Choroid plexus epithelial cell (primary cell): ENCODE measurements at regions not wholly inside any gene's neighbourhood (a gene's known extent, or its start where the extent isn't known, plus 50 kb on each side); places are given as distances from the start of the nearest gene placed in this dataset.

Source experiments
- DNase-seq: peaks from one replicate; pipeline ENCODE4 v3.0.0-alpha.2; 2010; ENCODE audit warnings: low read depth
- H3K4me3 ChIP-seq: 2 replicates; pipeline ENCODE4 v1.5.1; 2011; ENCODE audit warnings: low read depth, mild to moderate bottlenecking, control low read depth, low read length, moderate library complexity
- CTCF ChIP-seq: conservative IDR thresholded peaks from 2 replicates; pipeline ENCODE4 v1.5.1; 2011; ENCODE audit warnings: low read depth, mild to moderate bottlenecking, control low read depth, inconsistent platforms, low read length, moderate library complexity

GRCh38 chr12:125263385-125263784, 198.2 kb downstream of the AACS start:
- no peak for DNase-seq
- no peak overlapping the region for H3K4me3 ChIP-seq
- no peak for TF ChIP-seq CTCF

GRCh38 chr12:125267114-125267513, 201.9 kb downstream of the AACS start:
- H3K4me3 ChIP-seq = no peak overlapping the region
- TF ChIP-seq CTCF = no peak
- DNase-seq = no peak

DNA sequence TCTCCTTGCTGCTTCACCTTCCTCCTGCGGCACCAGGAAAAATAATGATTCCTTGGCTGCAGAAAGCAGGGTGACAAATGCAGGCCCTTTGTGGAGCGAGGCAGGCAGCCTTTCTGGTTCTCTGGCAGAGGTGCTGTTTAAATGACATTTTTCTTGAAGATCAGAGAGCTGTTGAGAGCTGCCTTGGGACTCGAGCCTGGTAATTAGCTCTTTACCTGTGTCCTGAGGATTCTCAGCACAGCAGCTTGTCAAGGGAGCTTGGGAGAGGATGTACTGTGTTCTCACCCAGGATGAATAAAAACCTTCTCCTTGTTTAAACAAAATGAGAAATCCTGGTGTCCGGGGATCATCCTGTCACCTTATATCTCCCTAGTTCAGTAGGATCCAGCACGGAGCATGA, 204.0 kb downstream of the AACS start:
- no peak overlapping the region for H3K4me3 ChIP-seq
- DNase-seq = no peak
- TF ChIP-seq CTCF = no peak

GRCh38 chr12:125271892-125272291, 206.7 kb downstream of the AACS start:
- TF ChIP-seq CTCF = no peak

GRCh38 chr12:125272383-125272933, 207.2 kb downstream of the AACS start:
- no peak overlapping the region for H3K4me3 ChIP-seq
- no peak for TF ChIP-seq CTCF

More at GRCh38 chr12:125271892-125272291, 206.7 kb downstream of the AACS start:
- H3K4me3 ChIP-seq = no peak overlapping the region
- no peak for DNase-seq

GRCh38 chr12:125276567-125276966, 211.3 kb downstream of the AACS start:
- no peak for DNase-seq
- no peak overlapping the region for H3K4me3 ChIP-seq
- no peak for TF ChIP-seq CTCF

More at GRCh38 chr12:125272383-125272933, 207.2 kb downstream of the AACS start:
- DNase-seq = no peak
